ENCODE measurements at regions not wholly inside any gene's neighbourhood (a gene's known extent, or its start where the extent isn't known, plus 50 kb on each side); places are given as distances from the start of the nearest gene placed in this dataset.

GRCh38 chr13:40017662-40018262, 362.3 kb downstream of the COG6 start:
- TF ChIP-seq TARDBP (IDR thresholded peaks at IDR 0.05) (no peak), ELF4 (IDR thresholded peaks at IDR 0.05) (no peak), PKNOX1 (IDR thresholded peaks at IDR 0.05) (no peak), SP1 (IDR thresholded peaks at IDR 0.05) (no peak)
